OCI-LY7 (cell line): ENCODE measurements at regions not wholly inside any gene's neighbourhood (a gene's known extent, or its start where the extent isn't known, plus 50 kb on each side); places are given as distances from the start of the nearest gene placed in this dataset.

Source experiments
- EZH2phosphoT487 ChIP-seq: fragments of 200-600 bp; sonication (generic); IDR thresholded peaks from 2 replicates; pipeline ENCODE4 v1.6.1; 2018; ENCODE audit warnings: low read depth, borderline replicate concordance, mild to moderate bottlenecking, mixed run types, antibody characterized with exemption, low read length, moderate library complexity, mixed read lengths
- TF ChIP-seq, protein P1 (sequence below): fragments of 200-600 bp; sonication (generic); conservative IDR thresholded peaks from 2 replicates; pipeline ENCODE4 v1.5.1; 2014; ENCODE audit warnings: mild to moderate bottlenecking, antibody characterized with exemption, low read length, moderate library complexity, mixed read lengths

DNA sequence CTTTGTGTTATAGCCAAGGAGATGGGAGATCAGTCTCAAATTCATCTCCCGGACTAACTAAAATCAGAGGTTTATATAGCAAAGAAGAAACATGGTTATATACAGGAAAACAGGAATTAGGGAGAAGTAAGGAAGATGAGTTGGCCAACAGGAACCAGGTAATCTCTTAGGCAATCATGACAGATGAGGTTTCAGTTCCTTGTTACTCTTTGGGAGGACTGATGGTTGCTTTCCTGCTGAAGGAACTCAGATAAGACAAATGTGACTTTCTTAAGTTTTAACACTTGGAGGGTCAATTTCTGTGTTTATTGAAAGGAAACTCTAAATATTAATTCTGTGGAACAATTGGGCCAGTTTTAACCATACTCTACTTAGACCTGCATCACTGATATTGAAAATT is 1072.0 kb upstream of the CNTN5 start:
- TF ChIP-seq, protein P1, sequence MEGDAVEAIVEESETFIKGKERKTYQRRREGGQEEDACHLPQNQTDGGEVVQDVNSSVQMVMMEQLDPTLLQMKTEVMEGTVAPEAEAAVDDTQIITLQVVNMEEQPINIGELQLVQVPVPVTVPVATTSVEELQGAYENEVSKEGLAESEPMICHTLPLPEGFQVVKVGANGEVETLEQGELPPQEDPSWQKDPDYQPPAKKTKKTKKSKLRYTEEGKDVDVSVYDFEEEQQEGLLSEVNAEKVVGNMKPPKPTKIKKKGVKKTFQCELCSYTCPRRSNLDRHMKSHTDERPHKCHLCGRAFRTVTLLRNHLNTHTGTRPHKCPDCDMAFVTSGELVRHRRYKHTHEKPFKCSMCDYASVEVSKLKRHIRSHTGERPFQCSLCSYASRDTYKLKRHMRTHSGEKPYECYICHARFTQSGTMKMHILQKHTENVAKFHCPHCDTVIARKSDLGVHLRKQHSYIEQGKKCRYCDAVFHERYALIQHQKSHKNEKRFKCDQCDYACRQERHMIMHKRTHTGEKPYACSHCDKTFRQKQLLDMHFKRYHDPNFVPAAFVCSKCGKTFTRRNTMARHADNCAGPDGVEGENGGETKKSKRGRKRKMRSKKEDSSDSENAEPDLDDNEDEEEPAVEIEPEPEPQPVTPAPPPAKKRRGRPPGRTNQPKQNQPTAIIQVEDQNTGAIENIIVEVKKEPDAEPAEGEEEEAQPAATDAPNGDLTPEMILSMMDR = no peak
- no peak for TF ChIP-seq EZH2phosphoT487
